Suprapubic skin (tissue), 4 donors: ENCODE measurements at regions not wholly inside any gene's neighbourhood (a gene's known extent, or its start where the extent isn't known, plus 50 kb on each side); places are given as distances from the start of the nearest gene placed in this dataset.

Experiments
- POLR2A ChIP-seq, 2 donors: fragments of 450-650 bp; IDR thresholded peaks; one replicate each; pipeline ENCODE4 v1.6.1; 2017; ENCODE audit warnings: antibody characterized with exemption in 2 of 2, mild to moderate bottlenecking in 2 of 2, moderate library complexity in 2 of 2
- POLR2AphosphoS5 ChIP-seq, 3 donors: sonication (generic); formaldehyde crosslinking; IDR thresholded peaks; one replicate each; pipeline ENCODE4 v1.6.1; 2017; ENCODE audit warnings: antibody characterized with exemption in 3 of 3

GRCh38 chr12:115758877-115759620, 518.4 kb downstream of the MED13L start:
- TF ChIP-seq POLR2AphosphoS5 (IDR thresholded peaks at IDR 0.05), result no peak
- TF ChIP-seq POLR2A (IDR thresholded peaks at IDR 0.05), result no peak
